ENCODE measurements at regions not wholly inside any gene's neighbourhood (a gene's known extent, or its start where the extent isn't known, plus 50 kb on each side); places are given as distances from the start of the nearest gene placed in this dataset.

- no peak for TF ChIP-seq ZNF274 (IDR thresholded peaks at IDR 0.05; ENCODE audit: low read depth, low read length)
- TF ChIP-seq YY1 (IDR thresholded peaks at IDR 0.05; ENCODE audit: insufficient read depth, insufficient read length) = no peak
- no peak for TF ChIP-seq SUZ12 (IDR thresholded peaks at IDR 0.05; ENCODE audit: extremely low read depth, insufficient read depth, insufficient read length)
Observed at GRCh38 chr11:80424012-80424695, 983.3 kb upstream of the TENM4 start.
